Heart left ventricle (tissue), 13 donors: ENCODE measurements at regions not wholly inside any gene's neighbourhood (a gene's known extent, or its start where the extent isn't known, plus 50 kb on each side); places are given as distances from the start of the nearest gene placed in this dataset.

Experiments used
- POLR2A ChIP-seq, 2 donors: fragments of 450-650 bp; IDR thresholded peaks; one replicate each; pipeline ENCODE4 v1.6.1; 2017; ENCODE audit warnings: antibody characterized with exemption in 2 of 2, mild to moderate bottlenecking in 2 of 2, moderate library complexity in 2 of 2
- TF ChIP-seq, protein P1 (sequence below), 12 donors: fragments of 200-600 bp; sonication (generic) in 4 of 12; IDR thresholded peaks; one replicate each; pipeline versions ENCODE4 v1.5.0 to v1.8.0; 2018 to 2022; ENCODE audit warnings: antibody characterized with exemption in 12 of 12, mild to moderate bottlenecking in 5 of 12
- donor health status: ischemic (EF 13 %, LVEDD 7.1; RV severe dilation, severe dysfunction).
- donor health status: DM: no; HTN: yes; CAD: no.
- donor health status: DM: no; HTN: no; CAD: no.
- donor health status: ischemic (EF 25% LVEDD 6.9; RV normal size, moderate dysfunction).
- donor health status: ischemic (EF 25% LVEDD 5.7; RV mildly dilated, moderate dysfunction).
- donor health status: ischemic (EF 35%, LVEDD 5.7; RV mildly dilated, moderate dysfunction).
- donor health status: nonischemic (EF 11% LVEDD 7.7; RV severe dilation, severe dysfunction).
- donor health status: DM: yes; HTN: yes; CAD: no.
- donor health status: PGD.
- donor health status: ischemic (EF 29% LVEDD 5.4; RV normal size, mild dysfunction).
- donor health status: nonischemic (EF 23%, LVEDD 6.1; RV moderate dilation, normal function).

DNA sequence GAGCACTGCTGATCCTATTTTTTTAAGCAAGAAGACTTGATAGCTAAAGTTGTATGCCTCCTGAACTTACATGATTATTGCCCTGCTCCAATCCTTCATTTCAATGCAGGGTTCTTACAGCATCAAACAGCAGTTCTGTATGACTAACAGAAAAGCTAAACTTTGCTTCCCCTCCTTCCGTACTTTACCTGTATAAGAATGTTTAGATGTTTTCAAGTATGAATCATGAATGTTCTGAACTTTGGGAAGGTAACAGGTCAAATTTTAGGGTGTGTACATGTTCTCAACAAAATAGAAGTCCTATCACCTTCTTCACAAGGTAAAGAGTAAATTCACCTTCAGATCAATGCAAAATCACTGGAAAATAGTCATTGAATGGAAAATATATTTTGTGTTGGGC is 972.6 kb upstream of the SEMA6A start:
- TF ChIP-seq, protein P1, sequence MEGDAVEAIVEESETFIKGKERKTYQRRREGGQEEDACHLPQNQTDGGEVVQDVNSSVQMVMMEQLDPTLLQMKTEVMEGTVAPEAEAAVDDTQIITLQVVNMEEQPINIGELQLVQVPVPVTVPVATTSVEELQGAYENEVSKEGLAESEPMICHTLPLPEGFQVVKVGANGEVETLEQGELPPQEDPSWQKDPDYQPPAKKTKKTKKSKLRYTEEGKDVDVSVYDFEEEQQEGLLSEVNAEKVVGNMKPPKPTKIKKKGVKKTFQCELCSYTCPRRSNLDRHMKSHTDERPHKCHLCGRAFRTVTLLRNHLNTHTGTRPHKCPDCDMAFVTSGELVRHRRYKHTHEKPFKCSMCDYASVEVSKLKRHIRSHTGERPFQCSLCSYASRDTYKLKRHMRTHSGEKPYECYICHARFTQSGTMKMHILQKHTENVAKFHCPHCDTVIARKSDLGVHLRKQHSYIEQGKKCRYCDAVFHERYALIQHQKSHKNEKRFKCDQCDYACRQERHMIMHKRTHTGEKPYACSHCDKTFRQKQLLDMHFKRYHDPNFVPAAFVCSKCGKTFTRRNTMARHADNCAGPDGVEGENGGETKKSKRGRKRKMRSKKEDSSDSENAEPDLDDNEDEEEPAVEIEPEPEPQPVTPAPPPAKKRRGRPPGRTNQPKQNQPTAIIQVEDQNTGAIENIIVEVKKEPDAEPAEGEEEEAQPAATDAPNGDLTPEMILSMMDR (IDR thresholded peaks at IDR 0.05): no peak
- TF ChIP-seq POLR2A (IDR thresholded peaks at IDR 0.05): no peak
